IMR-90 (cell line): ENCODE measurements at regions not wholly inside any gene's neighbourhood (a gene's known extent, or its start where the extent isn't known, plus 50 kb on each side); places are given as distances from the start of the nearest gene placed in this dataset.

ENCODE experiments used
- CTCF ChIP-seq: conservative IDR thresholded peaks from 2 replicates; pipeline ENCODE4 v1.5.1; 2012; ENCODE audit warnings: mild to moderate bottlenecking, low read depth, low read length, improper control_type of control experiment
- MXI1 ChIP-seq: IDR thresholded peaks from 2 replicates; pipeline ENCODE4 v1.6.1; 2012; ENCODE audit warnings: low read depth, mild to moderate bottlenecking, low read length, moderate library complexity, borderline replicate concordance
- POLR2A ChIP-seq: IDR thresholded peaks from 2 replicates; pipeline ENCODE4 v1.6.1; 2012; ENCODE audit warnings: mild to moderate bottlenecking, low read depth, low read length
- RFX5 ChIP-seq: IDR thresholded peaks from 2 replicates; pipeline ENCODE4 v1.8.0; 2012; ENCODE audit warnings: low read depth, mild to moderate bottlenecking, low read length, moderate library complexity
- USF2 ChIP-seq: fragments of 150-350 bp; IDR thresholded peaks from 2 replicates; pipeline ENCODE4 v1.6.1; 2017; ENCODE audit warnings: mild to moderate bottlenecking, antibody characterized with exemption, low read length, low read depth

- TF ChIP-seq RFX5 (no peak), USF2 (no peak), CTCF (no peak), MXI1 (no peak), POLR2A (no peak)
Measured at GRCh38 chr9:19725970-19726369, 62.9 kb downstream of the SLC24A2 start.
